ENCODE measurements at regions not wholly inside any gene's neighbourhood (a gene's known extent, or its start where the extent isn't known, plus 50 kb on each side); places are given as distances from the start of the nearest gene placed in this dataset.

DNA sequence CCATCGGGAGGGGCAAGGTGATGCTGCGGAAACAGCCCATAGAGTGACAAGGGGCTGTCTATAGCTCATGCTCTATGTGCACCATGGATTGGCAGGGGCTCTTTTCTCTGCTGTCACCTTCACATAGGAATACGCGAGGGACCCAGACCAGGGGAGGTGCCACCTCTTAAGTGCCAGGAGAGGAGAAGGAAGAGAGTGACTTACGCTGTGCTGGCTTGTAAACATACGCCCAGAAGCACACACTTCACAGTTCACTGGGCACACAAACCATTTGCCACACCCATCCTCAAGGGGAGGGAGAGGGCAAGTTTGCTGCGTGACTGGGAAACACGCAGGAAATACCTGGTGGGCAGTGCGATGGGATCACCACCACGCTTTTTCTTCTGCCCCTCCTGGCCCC lies 65.1 kb upstream of the GPR45 start:
- no peak for DNase-seq (ENCODE audit: extremely low read depth, low read depth)
- TF ChIP-seq, protein P1, sequence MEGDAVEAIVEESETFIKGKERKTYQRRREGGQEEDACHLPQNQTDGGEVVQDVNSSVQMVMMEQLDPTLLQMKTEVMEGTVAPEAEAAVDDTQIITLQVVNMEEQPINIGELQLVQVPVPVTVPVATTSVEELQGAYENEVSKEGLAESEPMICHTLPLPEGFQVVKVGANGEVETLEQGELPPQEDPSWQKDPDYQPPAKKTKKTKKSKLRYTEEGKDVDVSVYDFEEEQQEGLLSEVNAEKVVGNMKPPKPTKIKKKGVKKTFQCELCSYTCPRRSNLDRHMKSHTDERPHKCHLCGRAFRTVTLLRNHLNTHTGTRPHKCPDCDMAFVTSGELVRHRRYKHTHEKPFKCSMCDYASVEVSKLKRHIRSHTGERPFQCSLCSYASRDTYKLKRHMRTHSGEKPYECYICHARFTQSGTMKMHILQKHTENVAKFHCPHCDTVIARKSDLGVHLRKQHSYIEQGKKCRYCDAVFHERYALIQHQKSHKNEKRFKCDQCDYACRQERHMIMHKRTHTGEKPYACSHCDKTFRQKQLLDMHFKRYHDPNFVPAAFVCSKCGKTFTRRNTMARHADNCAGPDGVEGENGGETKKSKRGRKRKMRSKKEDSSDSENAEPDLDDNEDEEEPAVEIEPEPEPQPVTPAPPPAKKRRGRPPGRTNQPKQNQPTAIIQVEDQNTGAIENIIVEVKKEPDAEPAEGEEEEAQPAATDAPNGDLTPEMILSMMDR (IDR thresholded peaks at IDR 0.05; ENCODE audit: low read depth, low read length, missing control alignments), result no peak
- no peak overlapping the region for H3K4me3 ChIP-seq (replicated peaks; ENCODE audit: low read depth, low read length)

DNA sequence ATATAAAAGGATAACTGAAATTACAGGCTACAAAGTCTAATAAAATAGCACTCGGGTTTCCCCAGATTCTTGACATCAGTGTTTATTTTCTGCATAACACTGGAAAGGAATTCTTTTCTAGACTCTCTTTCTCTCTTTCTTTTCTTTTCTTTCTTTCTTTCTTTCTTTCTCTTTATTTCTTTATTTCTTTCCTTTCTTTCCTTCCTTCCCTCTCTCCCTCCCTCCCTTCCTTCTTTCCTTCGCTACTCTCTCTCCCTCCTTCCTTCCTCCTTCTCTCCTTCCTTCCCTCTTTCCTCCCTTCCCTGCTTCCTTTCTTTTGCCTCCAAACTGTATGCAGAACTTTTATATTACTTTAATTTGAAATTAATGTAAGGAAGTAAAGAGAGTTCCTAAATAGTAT lies 64.5 kb upstream of the GPR45 start:
- DNase-seq (ENCODE audit: extremely low read depth, low read depth), result no peak
- no peak overlapping the region for H3K4me3 ChIP-seq (replicated peaks; ENCODE audit: low read depth, low read length)
- TF ChIP-seq, protein P1 (IDR thresholded peaks at IDR 0.05; ENCODE audit: low read depth, low read length, missing control alignments), result no peak

DNA sequence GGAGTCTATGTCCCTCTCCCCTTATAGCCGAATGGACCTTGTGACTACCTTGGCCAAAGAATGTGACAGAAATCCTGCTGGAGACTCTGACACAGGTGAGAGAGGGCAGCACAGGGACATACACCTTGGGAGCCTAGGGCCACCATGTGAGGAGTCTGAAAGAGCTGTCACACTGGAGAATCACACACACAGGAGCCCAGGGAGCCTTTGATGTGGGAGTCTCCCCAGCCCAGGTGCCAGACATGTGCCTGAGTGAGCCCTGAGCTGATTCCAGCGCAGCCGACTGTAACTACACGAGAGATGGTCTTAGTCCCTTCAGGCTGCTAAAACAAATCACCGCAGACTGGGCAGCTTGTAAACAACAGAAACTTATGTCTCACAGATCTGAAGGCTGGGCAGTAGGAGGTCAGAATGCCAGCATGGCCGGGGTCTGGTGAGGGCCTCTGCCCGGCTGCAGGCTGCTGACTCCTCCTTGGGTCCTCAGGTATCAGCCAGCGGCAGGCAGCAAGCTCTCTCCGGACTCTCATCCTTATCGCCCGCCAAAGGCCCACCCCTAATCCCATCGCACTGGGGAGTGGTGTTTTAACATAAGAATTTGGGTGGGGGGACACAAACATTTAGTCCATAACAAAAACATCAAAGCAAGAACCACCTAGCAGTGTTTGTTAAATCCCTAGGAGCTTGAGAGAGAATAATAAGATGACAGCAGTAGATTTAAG lies 63.8 kb upstream of the GPR45 start:
- TF ChIP-seq, protein P1 (IDR thresholded peaks at IDR 0.05; ENCODE audit: low read depth, low read length, missing control alignments), result no peak
- DNase-seq (ENCODE audit: extremely low read depth, low read depth), result no peak
- no peak overlapping the region for H3K4me3 ChIP-seq (replicated peaks; ENCODE audit: low read depth, low read length)

DNA sequence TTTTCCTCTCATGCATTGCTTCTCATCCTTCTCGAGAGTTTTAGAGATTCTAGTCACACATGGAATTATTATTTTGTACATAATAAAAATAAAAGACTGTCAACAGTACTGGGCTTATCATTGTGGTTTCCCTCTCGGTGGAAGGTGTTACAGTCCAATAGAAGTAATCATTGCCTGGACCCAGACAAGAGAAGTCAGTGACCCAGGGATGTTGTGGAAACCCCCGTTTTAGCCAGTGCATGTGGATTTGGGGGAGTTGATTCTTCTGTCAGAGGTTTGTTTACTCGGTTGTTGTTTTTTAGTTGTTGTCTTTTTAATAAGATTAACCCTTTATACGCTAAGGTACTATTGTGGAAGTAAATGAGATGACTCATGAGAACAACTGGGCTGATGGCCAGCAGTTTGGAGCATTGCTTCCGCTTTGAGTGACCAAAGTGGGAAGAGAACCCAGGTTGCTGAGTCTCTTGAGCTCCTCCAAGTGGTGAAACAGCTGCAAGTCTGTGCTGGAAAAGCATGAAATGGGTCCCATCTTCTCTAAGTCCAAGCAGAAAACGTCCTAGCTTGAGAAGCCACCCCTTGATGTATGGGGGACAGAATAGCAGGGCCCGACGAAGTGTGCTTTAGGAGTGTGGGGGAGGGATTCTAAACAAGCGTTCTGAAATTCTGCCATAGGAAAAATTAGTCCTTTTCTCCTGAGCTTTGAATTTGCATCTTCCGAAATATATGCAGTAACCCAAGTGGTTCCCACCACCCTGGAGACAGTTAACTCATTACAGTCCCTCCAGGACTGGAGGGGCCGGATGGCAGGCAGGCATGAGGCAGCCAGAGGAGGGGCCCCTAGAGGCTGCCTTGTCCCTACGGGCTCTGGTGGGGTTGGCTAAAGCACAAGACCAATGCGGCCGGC lies 61.8 kb upstream of the GPR45 start:
- TF ChIP-seq, protein P1 (IDR thresholded peaks at IDR 0.05; ENCODE audit: low read depth, low read length, missing control alignments), result peak; percentile 65
- H3K4me3 ChIP-seq (replicated peaks; ENCODE audit: low read depth, low read length), result no peak overlapping the region
- DNase-seq (ENCODE audit: extremely low read depth, low read depth), result peak; percentile 78

DNA sequence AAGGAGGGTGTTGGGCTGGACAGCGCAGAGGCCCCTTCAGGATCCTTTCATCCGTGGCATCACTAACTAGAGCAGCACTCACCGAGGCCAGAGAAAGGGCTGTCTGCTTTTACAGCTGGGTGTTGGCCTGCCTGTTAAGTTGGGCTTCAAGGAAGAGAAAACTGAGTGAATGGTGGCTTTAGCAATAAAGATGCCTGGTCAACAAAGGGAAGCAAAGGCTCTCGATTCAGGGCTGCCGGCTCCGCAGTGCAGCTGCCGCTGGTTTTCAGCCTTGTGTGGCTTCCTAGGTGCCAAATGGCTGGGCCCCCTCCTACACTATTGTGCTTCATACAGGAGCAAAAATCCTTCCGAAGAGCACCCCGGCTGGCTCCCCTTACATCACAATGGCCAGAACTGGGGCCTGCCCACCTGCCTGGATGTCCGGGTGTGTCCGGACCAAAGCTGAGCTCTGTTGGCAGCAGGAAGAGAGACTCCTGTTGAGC lies 61.0 kb upstream of the GPR45 start:
- TF ChIP-seq, protein P1 (IDR thresholded peaks at IDR 0.05; ENCODE audit: low read depth, low read length, missing control alignments), result no peak
- DNase-seq (ENCODE audit: extremely low read depth, low read depth), result no peak
- H3K4me3 ChIP-seq (replicated peaks; ENCODE audit: low read depth, low read length), result no peak overlapping the region

DNA sequence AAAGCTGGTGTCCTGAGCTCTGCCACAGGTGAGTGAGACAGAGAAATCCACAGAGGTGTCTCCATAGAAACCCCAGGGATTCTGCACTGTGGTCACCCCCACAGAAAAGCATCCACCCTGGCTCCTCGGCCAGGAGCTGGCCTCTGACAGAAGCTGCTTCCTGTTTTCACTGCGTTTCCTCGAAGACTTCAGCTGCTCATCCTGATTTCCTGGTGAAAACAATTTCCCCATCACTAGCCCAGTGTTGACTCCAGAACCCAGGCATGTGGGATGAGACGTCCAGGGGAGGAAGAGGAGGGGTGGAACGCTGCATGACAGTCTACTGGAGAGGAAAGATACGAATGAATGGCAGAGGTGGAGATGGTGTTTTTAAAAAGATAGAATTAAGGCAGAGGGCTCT lies 60.3 kb upstream of the GPR45 start:
- H3K4me3 ChIP-seq (replicated peaks; ENCODE audit: low read depth, low read length), result no peak overlapping the region
- no peak for DNase-seq (ENCODE audit: extremely low read depth, low read depth)
- TF ChIP-seq, protein P1 (IDR thresholded peaks at IDR 0.05; ENCODE audit: low read depth, low read length, missing control alignments), result no peak

Data from HFF-Myc (cell line).